ENCODE measurements at regions not wholly inside any gene's neighbourhood (a gene's known extent, or its start where the extent isn't known, plus 50 kb on each side); places are given as distances from the start of the nearest gene placed in this dataset.

- TF ChIP-seq CTCF (IDR thresholded peaks at IDR 0.05; ENCODE audit: poor library complexity) (no peak), EZH2 (IDR thresholded peaks at IDR 0.05; ENCODE audit: borderline replicate concordance) (no peak), EZH2phosphoT487 (IDR thresholded peaks at IDR 0.05; ENCODE audit: low read depth, severe bottlenecking, unreplicated experiment) (no peak)
These were observed 1238.9 kb upstream of the ALCAM start for GRCh38 chr3:104127830-104128229.
